ENCODE measurements at regions not wholly inside any gene's neighbourhood (a gene's known extent, or its start where the extent isn't known, plus 50 kb on each side); places are given as distances from the start of the nearest gene placed in this dataset.
A peak's percentile ranks its signal among the peaks of the same experiment; 100 is the strongest.

DNA sequence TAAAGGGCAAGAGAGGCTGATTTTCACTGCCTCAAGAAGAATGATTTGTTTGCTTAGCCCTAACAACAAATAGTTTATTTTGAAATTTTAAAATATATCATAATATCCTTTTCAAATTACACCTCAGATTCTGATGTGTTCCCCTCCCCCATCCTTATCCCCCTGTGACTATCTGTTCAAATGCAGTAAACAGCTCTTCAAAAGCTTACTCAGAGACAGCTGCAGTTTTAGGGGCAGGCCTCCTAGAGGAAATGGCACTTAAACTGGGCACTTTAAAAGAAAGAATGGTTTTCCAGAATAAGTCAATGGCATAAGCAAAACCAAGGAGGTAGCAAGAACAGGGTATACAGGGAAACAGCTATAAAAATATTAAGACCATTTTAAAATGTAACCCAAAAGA, 118.6 kb upstream of the UST start:
- Mint-ChIP-seq H3K4me3 (no peak overlapping the region), H3K9me3 (peaks cover 3% of the 10 kb centered on the region; the same call in 1 of the 3 replicates), H3K27ac (no peak overlapping the region), H3K4me1 (peaks cover 24% of the 10 kb centered on the region), H3K36me3 (ENCODE audit: low read depth) (peaks cover 4% of the 10 kb centered on the region; the same call in 1 of the 3 replicates), H3K27me3 (ENCODE audit: insufficient read depth, low read depth, poor library complexity) (peaks cover 1% of the 10 kb centered on the region)
- H3K27me3 ChIP-seq (ENCODE audit: insufficient read depth), result no peaks in the 10 kb centered on the region
- H2AFZ ChIP-seq, result peak overlapping the region; percentile 24; the same call in 1 of the 2 replicates
- no peak overlapping the region for H3K4me2 ChIP-seq
- H3K27ac ChIP-seq (ENCODE audit: low read depth), result no peak overlapping the region; the same call in 1 of the 2 replicates
- H3K4me3 ChIP-seq, result no peak overlapping the region
- peak; percentile 18; the same call in 1 of the 2 replicates for TF ChIP-seq NANOG (IDR thresholded peaks at IDR 0.05; ENCODE audit: borderline replicate concordance)
- no peak for TF ChIP-seq ZNF462 (CRISPR knock-in tag; IDR thresholded peaks at IDR 0.05)
- DNase-seq (ENCODE audit: low spot score) (peak; percentile 25), ATAC-seq (peak; percentile 65)
- H3F3A ChIP-seq (replicated peaks; ENCODE audit: low read depth), result no peaks in the 10 kb centered on the region
- no peaks in the 10 kb centered on the region for H3K36me3 ChIP-seq (ENCODE audit: insufficient read depth)
- H4K20me1 ChIP-seq (replicated peaks; ENCODE audit: insufficient read depth), result no peaks in the 10 kb centered on the region
- H3K79me2 ChIP-seq (replicated peaks; ENCODE audit: insufficient read depth), result no peaks in the 10 kb centered on the region
- peaks cover 27% of the 10 kb centered on the region for H3K4me1 ChIP-seq (ENCODE audit: insufficient read depth)
- H3K9me2 ChIP-seq (ENCODE audit: insufficient read depth), result no peaks in the 10 kb centered on the region

DNA sequence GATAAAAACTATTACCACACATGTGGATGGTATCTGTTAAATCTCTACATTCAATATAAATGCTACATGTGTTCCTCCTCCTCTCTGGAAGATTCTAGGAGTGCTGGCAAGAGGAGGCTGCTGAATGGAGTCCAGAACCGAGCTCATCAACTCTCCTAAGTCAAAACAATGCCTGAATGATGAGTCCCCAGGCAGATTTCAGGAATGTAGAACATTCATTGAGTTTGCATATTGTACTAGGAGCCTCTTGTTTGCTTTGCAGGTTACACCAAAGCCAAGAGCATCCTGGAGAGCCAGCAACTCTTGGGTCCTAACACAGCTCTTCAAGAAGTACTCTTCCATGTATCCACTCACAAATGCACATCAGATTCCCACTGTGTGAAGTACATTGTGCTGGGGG, 117.6 kb upstream of the UST start:
- Mint-ChIP-seq H3K4me1 (peaks cover 24% of the 10 kb centered on the region), H3K27me3 (ENCODE audit: insufficient read depth, low read depth, poor library complexity) (peaks cover 1% of the 10 kb centered on the region), H3K36me3 (ENCODE audit: low read depth) (no peaks in the 10 kb centered on the region; the same call in 2 of the 3 replicates), H3K9me3 (no peaks in the 10 kb centered on the region), H3K4me3 (no peak overlapping the region), H3K27ac (no peak overlapping the region)
- Histone ChIP-seq H3K79me2 (replicated peaks; ENCODE audit: insufficient read depth) (no peaks in the 10 kb centered on the region), H3K4me2 (peak overlapping the region; percentile 44), H2AFZ (no peak overlapping the region), H3K4me3 (no peak overlapping the region), H3K9me2 (ENCODE audit: insufficient read depth) (no peaks in the 10 kb centered on the region), H4K20me1 (replicated peaks; ENCODE audit: insufficient read depth) (no peaks in the 10 kb centered on the region), H3F3A (replicated peaks; ENCODE audit: low read depth) (no peaks in the 10 kb centered on the region), H3K27ac (ENCODE audit: low read depth) (no peak overlapping the region; the same call in 1 of the 2 replicates), H3K36me3 (ENCODE audit: insufficient read depth) (no peaks in the 10 kb centered on the region), H3K27me3 (ENCODE audit: insufficient read depth) (no peaks in the 10 kb centered on the region), H3K4me1 (ENCODE audit: insufficient read depth) (peaks cover 27% of the 10 kb centered on the region)
- DNase-seq (ENCODE audit: low spot score), result peak; percentile 21
- TF ChIP-seq ZNF462 (CRISPR knock-in tag; IDR thresholded peaks at IDR 0.05) (0 out of 2 replicates have a peak, but pooled peaks have one; percentile 33), ZNF331 (CRISPR knock-in tag; IDR thresholded peaks at IDR 0.05; ENCODE audit: low read depth) (no peak)
- ATAC-seq, result peak; percentile 55

Measured in GM23338 (cell line).